ENCODE measurements at regions not wholly inside any gene's neighbourhood (a gene's known extent, or its start where the extent isn't known, plus 50 kb on each side); places are given as distances from the start of the nearest gene placed in this dataset.

DNA sequence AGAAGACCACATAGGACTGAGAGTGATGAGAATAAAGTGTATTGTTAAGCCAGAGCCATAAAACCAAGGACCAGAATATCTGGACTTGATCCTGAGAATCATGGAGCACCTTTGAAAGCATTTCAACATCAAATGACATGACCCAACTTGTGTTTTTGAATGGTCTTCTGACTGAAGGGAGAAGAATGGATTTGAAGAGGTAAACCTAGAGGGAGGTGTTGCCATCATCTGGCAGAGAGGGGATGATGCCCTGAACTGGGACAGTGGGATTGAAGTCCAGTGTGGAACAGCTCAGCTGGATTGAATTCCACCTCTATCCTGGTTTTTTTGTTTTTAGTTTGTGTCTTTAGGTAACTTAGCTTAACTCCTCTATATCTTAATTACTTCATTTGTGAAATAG, 570.0 kb downstream of the TBC1D32 start:
- TF ChIP-seq POLR2A (IDR thresholded peaks at IDR 0.05; ENCODE audit: low read depth, low read length): no peak
- TF ChIP-seq POLR2AphosphoS5 (IDR thresholded peaks at IDR 0.05; ENCODE audit: low read depth, low read length): no peak
- no peak for TF ChIP-seq TAF1 (IDR thresholded peaks at IDR 0.05; ENCODE audit: borderline replicate concordance, low read depth, low read length)
